Keratinocyte (primary cell): ENCODE measurements at regions not wholly inside any gene's neighbourhood (a gene's known extent, or its start where the extent isn't known, plus 50 kb on each side); places are given as distances from the start of the nearest gene placed in this dataset.

Experiments
- DNase-seq: peaks from one replicate; pipeline ENCODE4 v3.0.0-alpha.2; 2011; ENCODE audit warnings: low read depth, missing footprints, low spot score
- FAIRE-seq: peaks from 2 replicates; lab custom pipeline; 2011; peaks lifted over from hg19 to GRCh38; lab: Jason Lieb, UNC
- H2AFZ ChIP-seq: 2 replicates; pipeline ENCODE4 v1.6.0; 2012; ENCODE audit warnings: low read length, control low read depth, inconsistent platforms; ENCODE audit not compliant: control insufficient read depth
- H3K27ac ChIP-seq: 2 replicates; pipeline ENCODE4 v1.5.1; 2011; ENCODE audit warnings: low read length; ENCODE audit not compliant: control insufficient read depth, insufficient read depth
- H3K27me3 ChIP-seq: 3 replicates; pipeline ENCODE4 v1.6.0; 2011; ENCODE audit warnings: low read length; ENCODE audit not compliant: control insufficient read depth, insufficient read depth; ENCODE audit errors: extremely low read depth
- H3K36me3 ChIP-seq, 2 experiments: 2 replicates in 1 of 2; 3 replicates in 1 of 2; pipeline ENCODE4 v1.5.1; 2011; ENCODE audit warnings: low read length in 2 of 2, mild to moderate bottlenecking in 1 of 2; ENCODE audit not compliant: control insufficient read depth in 2 of 2, insufficient read depth in 2 of 2; ENCODE audit errors: extremely low read depth in 1 of 2
- H3K4me1 ChIP-seq: 3 replicates; pipeline ENCODE4 v1.5.1; 2011; ENCODE audit warnings: low read length; ENCODE audit not compliant: control insufficient read depth, insufficient read depth; ENCODE audit errors: extremely low read depth
- H3K4me2 ChIP-seq: 3 replicates; pipeline ENCODE4 v1.6.0; 2011; ENCODE audit warnings: low read depth, low read length; ENCODE audit not compliant: control insufficient read depth, insufficient read depth; ENCODE audit errors: extremely low read depth
- H3K4me3 ChIP-seq, 3 experiments: fragments of 200-600 bp in 1 of 3; sonication (generic) in 1 of 3; 2 replicates in 2 of 3; 3 replicates in 1 of 3; pipeline ENCODE4 v1.5.1; 2011 to 2016; ENCODE audit warnings: low read length in 3 of 3, mild to moderate bottlenecking in 3 of 3, control low read depth in 2 of 3, inconsistent platforms in 1 of 3, low read depth in 1 of 3, mixed read lengths in 1 of 3, mixed run types in 1 of 3, moderate library complexity in 1 of 3; ENCODE audit not compliant: control insufficient read depth in 2 of 3, insufficient read depth in 2 of 3; ENCODE audit errors: extremely low read depth in 1 of 3
- H3K79me2 ChIP-seq: 2 replicates; pipeline ENCODE4 v1.6.0; 2012; ENCODE audit warnings: low read length; ENCODE audit not compliant: control insufficient read depth, insufficient read depth
- H3K9ac ChIP-seq: 3 replicates; pipeline ENCODE4 v1.6.0; 2011; ENCODE audit warnings: low read length; ENCODE audit not compliant: control insufficient read depth, insufficient read depth; ENCODE audit errors: extremely low read depth
- H3K9me1 ChIP-seq: 3 replicates; pipeline ENCODE4 v1.6.0; 2011; ENCODE audit warnings: low read length; ENCODE audit not compliant: control insufficient read depth, insufficient read depth; ENCODE audit errors: extremely low read depth
- H3K9me3 ChIP-seq: 2 replicates; pipeline ENCODE4 v1.5.1; 2012; ENCODE audit warnings: low read depth, low read length; ENCODE audit not compliant: control insufficient read depth
- H4K20me1 ChIP-seq: 3 replicates; pipeline ENCODE4 v1.6.0; 2011; ENCODE audit warnings: low read length; ENCODE audit not compliant: control insufficient read depth, insufficient read depth; ENCODE audit errors: extremely low read depth
- EZH2 ChIP-seq: IDR thresholded peaks from one replicate; pipeline ENCODE4 v1.6.1; 2012; ENCODE audit warnings: inconsistent platforms, mild to moderate bottlenecking, low read length, moderate library complexity
- dilution Hi-C: fragments of 300-500 bp; cut with MboI; formaldehyde crosslinking; loops from one replicate; pipeline ENCODE4 v1.7.0; 2020; ENCODE audit warnings: low sequenced_read_pairs; ENCODE audit not compliant: extremely low pct_ligation_motif_present
- TF ChIP-seq, protein P1 (sequence below), 3 experiments: IDR thresholded peaks in 1 of 3; conservative IDR thresholded peaks in 1 of 3; optimal IDR thresholded peaks in 1 of 3; 2 replicates in 2 of 3; 3 replicates in 1 of 3; pipeline versions ENCODE3 to v1.5.1; 2011; ENCODE audit warnings: low read length in 3 of 3, mild to moderate bottlenecking in 3 of 3, moderate library complexity in 2 of 3, control low read depth in 1 of 3, inconsistent platforms in 1 of 3; ENCODE audit not compliant: insufficient read depth in 2 of 3; ENCODE audit errors: extremely low read depth in 1 of 3

DNA sequence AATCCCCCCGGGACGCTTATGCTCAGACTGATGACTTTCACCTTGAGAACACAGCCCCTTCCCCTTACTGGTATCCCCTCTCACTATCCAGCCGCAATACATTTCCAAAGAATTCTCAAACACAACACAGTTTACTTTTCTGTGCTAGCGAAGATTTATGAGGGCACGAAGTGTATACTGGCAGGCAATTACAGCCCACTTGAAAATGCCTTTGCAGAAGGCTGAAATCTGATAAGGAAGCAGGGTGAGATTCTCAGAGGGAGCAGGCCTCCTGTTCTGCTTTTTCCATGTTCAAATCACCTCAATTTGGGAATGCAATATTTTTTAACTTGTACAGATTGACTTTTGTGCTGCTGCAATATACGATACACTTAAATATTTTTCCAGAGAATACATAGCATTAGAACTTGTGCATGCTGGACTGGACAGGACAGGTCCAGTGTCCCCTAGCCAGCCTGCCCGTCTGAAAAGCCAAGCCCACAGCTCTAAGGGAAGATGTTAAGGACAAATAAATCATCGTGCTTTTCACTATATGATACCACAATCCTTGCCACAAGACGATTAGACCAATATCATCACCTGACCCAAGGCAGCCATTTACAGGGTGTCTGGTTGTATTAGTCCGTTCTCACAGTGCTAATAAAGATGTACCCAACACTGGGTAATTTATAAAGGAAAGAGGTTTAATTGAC is 262.1 kb downstream of the EPHA4 start:
- Histone ChIP-seq H3K9me1 (no peaks in the 10 kb centered on the region), H3K4me1 (no peaks in the 10 kb centered on the region), H3K9ac (no peak overlapping the region), H3K4me2 (no peak overlapping the region), H4K20me1 (no peaks in the 10 kb centered on the region), H3K79me2 (no peaks in the 10 kb centered on the region), H3K4me3 (no peak overlapping the region), H3K27me3 (no peaks in the 10 kb centered on the region), H3K9me3 (no peaks in the 10 kb centered on the region), H3K36me3 (no peaks in the 10 kb centered on the region), H2AFZ (no peak overlapping the region), H3K27ac (no peak overlapping the region)
- DNase-seq: no peak
- TF ChIP-seq EZH2: no peak
- TF ChIP-seq, protein P1, sequence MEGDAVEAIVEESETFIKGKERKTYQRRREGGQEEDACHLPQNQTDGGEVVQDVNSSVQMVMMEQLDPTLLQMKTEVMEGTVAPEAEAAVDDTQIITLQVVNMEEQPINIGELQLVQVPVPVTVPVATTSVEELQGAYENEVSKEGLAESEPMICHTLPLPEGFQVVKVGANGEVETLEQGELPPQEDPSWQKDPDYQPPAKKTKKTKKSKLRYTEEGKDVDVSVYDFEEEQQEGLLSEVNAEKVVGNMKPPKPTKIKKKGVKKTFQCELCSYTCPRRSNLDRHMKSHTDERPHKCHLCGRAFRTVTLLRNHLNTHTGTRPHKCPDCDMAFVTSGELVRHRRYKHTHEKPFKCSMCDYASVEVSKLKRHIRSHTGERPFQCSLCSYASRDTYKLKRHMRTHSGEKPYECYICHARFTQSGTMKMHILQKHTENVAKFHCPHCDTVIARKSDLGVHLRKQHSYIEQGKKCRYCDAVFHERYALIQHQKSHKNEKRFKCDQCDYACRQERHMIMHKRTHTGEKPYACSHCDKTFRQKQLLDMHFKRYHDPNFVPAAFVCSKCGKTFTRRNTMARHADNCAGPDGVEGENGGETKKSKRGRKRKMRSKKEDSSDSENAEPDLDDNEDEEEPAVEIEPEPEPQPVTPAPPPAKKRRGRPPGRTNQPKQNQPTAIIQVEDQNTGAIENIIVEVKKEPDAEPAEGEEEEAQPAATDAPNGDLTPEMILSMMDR (optimal IDR thresholded peaks at IDR 0.05 in 1 of 3, IDR thresholded peaks at IDR 0.05 in 1 of 3, conservative IDR thresholded peaks at IDR 0.05 in 1 of 3; ENCODE audit: extremely low read depth in 1 of 3, insufficient read depth in 2 of 3, low read length in 3 of 3): no peak
- no peak for FAIRE-seq
- dilution Hi-C loops: no loop called here

DNA sequence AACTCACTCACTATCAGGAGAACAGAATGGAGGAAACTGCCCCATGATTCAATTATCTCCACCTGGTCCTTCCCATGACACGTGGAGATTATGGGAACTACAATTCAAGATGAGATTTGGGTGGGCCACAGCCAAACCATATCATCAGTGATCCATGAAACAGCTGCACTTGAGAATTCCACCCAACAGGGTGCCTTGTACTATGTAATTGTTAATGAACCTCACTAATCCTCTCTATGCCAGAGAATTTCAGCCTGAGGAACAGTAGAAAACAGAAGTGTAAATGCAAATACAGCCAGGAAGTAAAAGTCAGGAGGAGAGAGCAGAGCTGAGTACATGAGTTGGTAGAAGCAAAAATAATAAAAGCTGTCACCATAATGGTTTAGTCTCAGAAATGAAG is 261.4 kb downstream of the EPHA4 start:
- no peaks in the 10 kb centered on the region for H3K9me3 ChIP-seq
- H3K27me3 ChIP-seq: no peaks in the 10 kb centered on the region
- no peak overlapping the region for H3K27ac ChIP-seq
- FAIRE-seq (no peak), DNase-seq (no peak)
- no peak overlapping the region for H3K4me3 ChIP-seq
- H3K79me2 ChIP-seq: no peaks in the 10 kb centered on the region
- H3K4me2 ChIP-seq: no peak overlapping the region
- H3K4me1 ChIP-seq: no peaks in the 10 kb centered on the region
- H4K20me1 ChIP-seq: no peaks in the 10 kb centered on the region
- H3K9me1 ChIP-seq: no peaks in the 10 kb centered on the region
- no peak for TF ChIP-seq EZH2
- TF ChIP-seq, protein P1 (optimal IDR thresholded peaks at IDR 0.05 in 1 of 3, IDR thresholded peaks at IDR 0.05 in 1 of 3, conservative IDR thresholded peaks at IDR 0.05 in 1 of 3; ENCODE audit: extremely low read depth in 1 of 3, insufficient read depth in 2 of 3, low read length in 3 of 3): no peak
- H2AFZ ChIP-seq: no peak overlapping the region
- H3K36me3 ChIP-seq: no peaks in the 10 kb centered on the region
- dilution Hi-C loops: no loop called here
- H3K9ac ChIP-seq: no peak overlapping the region
